NCI-H1105 treated with DMSO at 0.1 percent for 48 hours (cell line): ENCODE measurements at regions not wholly inside any gene's neighbourhood (a gene's known extent, or its start where the extent isn't known, plus 50 kb on each side); places are given as distances from the start of the nearest gene placed in this dataset.
A peak's percentile ranks its signal among the peaks of the same experiment; 100 is the strongest.
"Not testable (repeated sequence)": the region's sequence is repeated elsewhere in the genome, so short reads cannot be mapped to it uniquely, and the experiment has no call there.

Experiments used
- DNase-seq: peaks from one replicate; lab custom pipeline; 2025; lab: John Stamatoyannopoulos, UW

DNA sequence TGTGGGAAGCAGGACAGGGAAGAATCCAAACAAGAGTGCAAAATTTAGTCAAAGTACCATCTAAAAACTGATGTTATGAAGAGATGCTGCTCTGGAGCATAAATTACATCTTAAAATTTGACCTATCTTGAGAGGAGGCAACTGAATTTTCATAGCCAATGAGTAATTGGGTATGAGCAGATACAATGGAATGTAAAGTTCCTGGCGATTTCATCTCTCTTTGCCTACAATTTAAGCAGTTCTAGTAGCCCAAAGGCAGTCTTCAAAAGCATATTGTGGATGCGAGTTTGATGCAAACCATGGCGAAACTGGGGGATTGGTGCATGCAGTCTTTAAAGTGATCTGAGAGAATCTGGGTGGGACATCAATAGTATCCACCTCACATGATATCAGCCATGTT lies 1265.9 kb downstream of the BRINP3 start:
- no peak for DNase-seq

DNA sequence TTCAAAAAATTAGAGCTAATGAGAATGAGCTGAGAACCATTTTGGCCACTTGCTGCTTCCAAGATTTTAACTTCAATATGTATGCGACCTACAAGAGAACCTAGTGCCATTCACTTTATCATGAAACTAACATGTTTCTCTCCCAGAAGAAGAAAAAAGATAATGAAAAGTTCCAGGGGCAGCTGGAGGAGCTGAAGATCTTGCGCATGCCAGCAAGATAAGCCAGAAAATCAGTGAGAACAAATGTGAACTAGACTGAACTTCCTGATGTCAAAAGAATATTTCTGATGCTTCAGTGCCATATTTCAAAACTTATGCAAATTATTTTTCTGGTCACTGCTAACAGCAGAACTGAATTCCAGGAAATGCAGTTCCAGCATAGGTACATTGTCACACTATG lies 1265.1 kb downstream of the BRINP3 start:
- DNase-seq: no peak

GRCh38 chr1:189216886-189217285 lies 1260.8 kb downstream of the BRINP3 start:
- DNase-seq: no peak

GRCh38 chr1:189217646-189218045 lies 1260.0 kb downstream of the BRINP3 start:
- no peak for DNase-seq

- DNase-seq: no peak
Measured at GRCh38 chr1:189220750-189221149, 1256.9 kb downstream of the BRINP3 start.

DNA sequence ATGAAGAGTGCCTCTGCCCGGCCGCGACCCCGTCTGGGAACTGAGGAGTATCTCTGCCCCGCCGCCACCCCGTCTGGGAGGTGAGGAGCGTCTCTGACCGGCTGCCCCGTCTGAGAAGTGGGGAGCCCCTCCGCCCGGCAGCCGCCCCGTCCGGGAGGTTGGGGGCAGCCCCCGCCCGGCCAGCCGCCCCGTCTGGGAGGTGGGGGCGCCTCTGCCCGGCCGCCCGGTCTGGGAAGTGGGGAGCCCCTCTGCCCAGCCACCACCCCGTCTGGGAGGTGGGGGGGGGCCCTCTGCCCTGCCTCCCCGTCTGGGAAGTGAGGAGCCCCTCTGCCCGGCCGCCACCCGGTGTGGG lies 1251.9 kb downstream of the BRINP3 start:
- not testable (repeated sequence) for DNase-seq

GRCh38 chr1:189226779-189227178 lies 1250.9 kb downstream of the BRINP3 start:
- DNase-seq: no peak

DNA sequence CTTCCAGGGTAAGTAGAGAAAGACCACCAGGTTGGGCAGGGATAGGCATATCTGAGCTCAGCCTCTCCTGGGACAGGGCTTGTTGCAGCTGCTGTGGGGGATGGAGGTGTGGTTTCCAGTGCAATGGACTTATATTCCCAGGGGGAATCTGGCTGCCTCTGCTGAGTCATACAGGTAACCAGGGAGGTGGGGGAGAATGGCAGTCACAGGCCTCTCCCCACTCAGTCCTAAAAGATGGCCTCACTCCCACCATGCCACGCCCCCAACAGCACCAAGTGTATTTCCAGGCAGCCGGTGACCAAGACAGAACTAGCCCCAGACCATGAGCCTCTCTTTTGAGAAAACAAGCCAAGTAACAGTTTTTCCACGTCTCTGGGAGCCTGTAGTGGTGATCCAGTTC lies 1240.7 kb downstream of the BRINP3 start:
- no peak for DNase-seq

GRCh38 chr1:189253601-189254350 lies 1223.9 kb downstream of the BRINP3 start:
- DNase-seq: no peak

GRCh38 chr1:189261128-189261527 lies 1216.5 kb downstream of the BRINP3 start:
- DNase-seq: not testable (repeated sequence)

DNA sequence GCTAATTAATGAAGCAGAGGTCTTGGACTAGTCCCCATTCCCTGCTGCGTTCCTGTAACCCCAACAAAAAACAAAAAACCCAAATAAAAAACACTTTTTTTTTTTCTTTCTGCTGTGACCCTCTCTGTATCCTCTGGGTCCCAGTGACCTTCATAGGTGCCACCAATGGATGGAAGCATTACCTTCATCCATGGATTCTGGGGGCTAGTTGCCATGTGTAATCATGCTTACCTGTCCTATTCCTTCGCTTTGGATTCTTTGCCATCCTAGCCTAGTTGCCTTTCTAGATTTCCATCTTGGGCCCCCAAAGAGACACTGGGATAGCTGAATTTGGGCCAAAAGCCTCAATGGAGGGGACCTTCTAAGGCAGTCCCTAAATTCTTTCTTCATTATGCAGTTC lies 1208.7 kb downstream of the BRINP3 start:
- DNase-seq: peak; percentile 15

GRCh38 chr1:189274267-189274666 lies 1203.4 kb downstream of the BRINP3 start:
- no peak for DNase-seq

DNA sequence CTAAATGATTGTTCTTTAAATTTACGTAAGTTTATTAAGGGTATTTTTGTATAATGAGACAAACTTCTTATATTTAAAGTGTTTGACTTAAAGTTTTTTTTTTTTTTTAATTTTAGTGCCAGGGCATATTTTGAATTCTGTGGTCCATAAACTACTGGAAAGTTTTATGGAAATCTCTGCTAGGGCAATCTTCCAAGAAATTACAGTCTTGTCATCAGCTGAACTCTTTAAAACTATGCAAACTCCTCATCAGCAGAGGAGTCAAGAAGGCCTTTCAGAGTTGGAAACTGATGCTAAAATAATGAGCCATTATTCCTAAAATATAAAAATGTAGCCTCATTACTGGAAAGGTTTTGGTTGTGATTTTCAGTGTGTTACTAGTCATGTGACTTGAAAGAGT lies 1201.9 kb downstream of the BRINP3 start:
- no peak for DNase-seq

DNA sequence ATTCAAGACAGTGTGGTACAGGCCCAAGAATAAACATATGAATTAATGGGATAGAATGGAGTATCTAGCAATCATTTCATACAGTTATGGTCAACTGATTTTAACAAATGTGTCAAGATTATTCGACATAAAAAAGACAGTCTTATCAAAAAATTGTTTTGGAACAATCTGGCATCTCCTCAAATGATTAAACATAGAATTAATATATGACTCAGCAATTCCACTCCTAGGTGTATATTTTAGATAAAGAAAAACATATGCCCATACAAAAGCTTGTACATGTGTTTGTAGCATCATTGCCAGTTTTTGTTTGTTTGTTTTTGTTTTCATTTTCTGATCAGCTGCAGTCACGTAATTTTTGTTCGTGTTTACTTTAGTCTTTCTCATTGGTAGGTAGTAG lies 1188.3 kb downstream of the BRINP3 start:
- no peak for DNase-seq

- no peak for DNase-seq
Measured at GRCh38 chr1:189301235-189301634, 1176.4 kb downstream of the BRINP3 start.

DNA sequence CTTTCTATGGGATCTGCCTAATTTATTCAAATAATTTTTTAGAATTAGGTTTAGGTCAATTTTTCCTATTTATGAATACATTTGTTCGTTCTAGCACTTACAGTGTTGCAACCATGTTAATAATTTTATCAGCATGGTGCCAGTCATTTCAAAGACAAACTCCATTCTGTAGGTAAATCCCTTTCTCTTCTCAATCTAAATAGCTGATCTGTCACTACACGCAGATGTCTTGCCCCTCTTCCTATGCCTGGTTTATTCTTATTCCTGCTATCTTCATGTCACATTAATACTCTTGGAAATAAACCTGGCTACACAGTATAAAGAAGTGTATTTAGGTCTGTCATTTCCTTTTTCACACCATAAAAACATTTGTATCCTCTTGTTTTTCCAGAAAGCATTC lies 1172.4 kb downstream of the BRINP3 start:
- no peak for DNase-seq

GRCh38 chr1:189311915-189312314 lies 1165.7 kb downstream of the BRINP3 start:
- DNase-seq: no peak

DNA sequence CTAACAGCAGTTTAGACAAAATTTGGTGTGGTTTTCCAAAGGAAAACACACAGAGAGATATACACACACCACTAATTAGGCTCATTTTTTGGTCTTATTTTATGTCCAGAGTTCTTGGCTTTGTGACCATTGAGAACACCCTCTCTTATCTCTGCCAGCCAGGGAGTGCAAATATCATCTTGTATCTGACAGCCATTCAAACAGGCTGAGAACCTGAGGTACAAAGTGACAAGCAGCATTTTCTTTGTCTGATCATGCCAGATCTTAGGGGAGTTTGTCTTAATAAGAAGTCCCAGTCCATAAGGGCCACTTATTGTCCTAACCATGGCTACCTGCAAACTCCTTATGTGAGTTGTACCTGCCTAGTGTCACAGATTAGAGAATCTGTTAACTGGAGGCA lies 1165.2 kb downstream of the BRINP3 start:
- DNase-seq: no peak

GRCh38 chr1:189313488-189313887 lies 1164.2 kb downstream of the BRINP3 start:
- no peak for DNase-seq

GRCh38 chr1:189315035-189315901 lies 1162.4 kb downstream of the BRINP3 start:
- no peak for DNase-seq

DNA sequence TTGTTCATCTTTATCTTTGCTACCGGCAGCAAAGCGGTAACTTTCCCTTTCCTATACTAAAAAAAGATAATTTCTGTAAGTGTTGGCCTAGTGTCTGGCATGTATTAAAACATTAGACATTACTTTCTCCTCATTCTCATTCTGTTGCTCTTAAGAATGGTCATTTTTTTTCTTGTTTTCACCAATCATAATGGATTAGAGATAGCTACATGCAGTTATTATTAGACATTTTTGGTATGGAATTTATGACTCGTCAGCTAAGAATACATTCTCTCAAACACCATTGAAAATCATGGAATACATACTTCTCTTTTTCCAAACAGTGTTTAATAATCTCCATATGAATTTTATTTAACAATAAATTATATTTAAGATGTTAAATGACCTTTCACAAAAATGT lies 1154.6 kb downstream of the BRINP3 start:
- no peak for DNase-seq

GRCh38 chr1:189331071-189331470 lies 1146.6 kb downstream of the BRINP3 start:
- not testable (repeated sequence) for DNase-seq
